HG03135 (cell line): ENCODE measurements at regions not wholly inside any gene's neighbourhood (a gene's known extent, or its start where the extent isn't known, plus 50 kb on each side); places are given as distances from the start of the nearest gene placed in this dataset.

Source experiments
- ATAC-seq: cut with Tn5 transposase; IDR thresholded peaks from one replicate; pipeline ENCODE4 v1.9.1; 2021; ENCODE audit warnings: mild to moderate bottlenecking, moderate library complexity; ENCODE audit not compliant: unreplicated experiment

GRCh38 chr9:109830545-109830944 is 50.5 kb downstream of the PALM2AKAP2 start:
- no peak for ATAC-seq

- ATAC-seq: no peak
Measured at GRCh38 chr9:109831998-109832658, 52.1 kb downstream of the PALM2AKAP2 start.

GRCh38 chr9:109834855-109835254 is 54.9 kb downstream of the PALM2AKAP2 start:
- ATAC-seq: no peak

GRCh38 chr9:109843641-109844040 is 63.6 kb downstream of the PALM2AKAP2 start:
- no peak for ATAC-seq

- no peak for ATAC-seq
Measured at GRCh38 chr9:109845226-109845625, 65.2 kb downstream of the PALM2AKAP2 start.

- no peak for ATAC-seq
Measured at GRCh38 chr9:109846776-109847175, 66.8 kb downstream of the PALM2AKAP2 start.

GRCh38 chr9:109852556-109852955 is 72.6 kb downstream of the PALM2AKAP2 start:
- no peak for ATAC-seq

- no peak for ATAC-seq
Measured at GRCh38 chr9:109855540-109855939, 75.5 kb downstream of the PALM2AKAP2 start.

GRCh38 chr9:109856785-109857184 is 76.8 kb downstream of the PALM2AKAP2 start:
- no peak for ATAC-seq

- no peak for ATAC-seq
Measured at GRCh38 chr9:109857336-109857735, 77.3 kb downstream of the PALM2AKAP2 start.

- no peak for ATAC-seq
Measured at GRCh38 chr9:109859447-109859846, 79.4 kb downstream of the PALM2AKAP2 start.

- no peak for ATAC-seq
Measured at GRCh38 chr9:109860521-109860920, 80.5 kb downstream of the PALM2AKAP2 start.

- no peak for ATAC-seq
Measured at GRCh38 chr9:109861499-109861898, 81.5 kb downstream of the PALM2AKAP2 start.

- ATAC-seq: no peak
Measured at GRCh38 chr9:109861918-109862317, 81.9 kb downstream of the PALM2AKAP2 start.

GRCh38 chr9:109862452-109862851 is 82.5 kb downstream of the PALM2AKAP2 start:
- ATAC-seq: no peak

GRCh38 chr9:109863961-109864360 is 84.0 kb downstream of the PALM2AKAP2 start:
- ATAC-seq: no peak

- ATAC-seq: no peak
Measured at GRCh38 chr9:109865521-109865920, 85.5 kb downstream of the PALM2AKAP2 start.

- ATAC-seq: no peak
Measured at GRCh38 chr9:109868207-109868606, 88.2 kb downstream of the PALM2AKAP2 start.

- no peak for ATAC-seq
Measured at GRCh38 chr9:109868722-109869121, 88.7 kb downstream of the PALM2AKAP2 start.

GRCh38 chr9:109870365-109870764 is 90.4 kb downstream of the PALM2AKAP2 start:
- ATAC-seq: no peak

GRCh38 chr9:109872901-109873300 is 92.9 kb downstream of the PALM2AKAP2 start:
- no peak for ATAC-seq

- no peak for ATAC-seq
Measured at GRCh38 chr9:109875495-109876129, 95.6 kb downstream of the PALM2AKAP2 start.
